Adrenal gland (tissue), 9 donors: ENCODE measurements at regions not wholly inside any gene's neighbourhood (a gene's known extent, or its start where the extent isn't known, plus 50 kb on each side); places are given as distances from the start of the nearest gene placed in this dataset.

Experiments used
- DNase-seq, 7 donors: peaks; one replicate each; pipeline ENCODE4 v3.0.0-alpha.2; 2019 to 2020
- H3K27ac ChIP-seq, 5 donors: fragments of 200-600 bp; sonication (generic) in 4 of 5; 1 replicate in 3 of 5; 2 replicates in 2 of 5; pipeline versions ENCODE4 v1.5.1 to v1.8.0; 2016 to 2020; ENCODE audit warnings: mild to moderate bottlenecking in 1 of 5
- H3K27me3 ChIP-seq: fragments of 200-600 bp; 2 replicates; pipeline ENCODE4 v1.8.0; 2021
- H3K36me3 ChIP-seq, 2 donors: fragments of 200-600 bp; replicated peaks in 1 of 2; 1 replicate in 1 of 2; 2 replicates in 1 of 2; pipeline versions ENCODE4 v1.5.1 to v1.8.0; 2018 to 2022
- H3K4me1 ChIP-seq, 2 donors: fragments of 200-600 bp; replicated peaks in 1 of 2; 1 replicate in 1 of 2; 2 replicates in 1 of 2; pipeline versions ENCODE4 v1.5.1 to v1.8.0; 2018 to 2021
- H3K4me3 ChIP-seq, 4 donors: fragments of 200-600 bp; sonication (generic) in 3 of 4; one replicate each; pipeline ENCODE4 v1.5.1; 2016 to 2018
- H3K9me3 ChIP-seq, 3 donors: fragments of 200-600 bp; sonication (generic) in 1 of 3; replicated peaks in 1 of 3; 1 replicate in 2 of 3; 2 replicates in 1 of 3; pipeline versions ENCODE4 v1.5.1 to v1.8.0; 2016 to 2021
- CTCF ChIP-seq, 6 experiments: fragments of 450-650 bp in 4 of 6; fragments of 200-600 bp in 2 of 6; sonication (generic) in 1 of 6; IDR thresholded peaks; 1 replicate in 5 of 6; 2 replicates in 1 of 6; pipeline versions ENCODE4 v1.5.1 to v1.8.0; 2016 to 2021; ENCODE audit warnings: antibody characterized with exemption in 6 of 6, mild to moderate bottlenecking in 2 of 6, moderate library complexity in 1 of 6
- POLR2A ChIP-seq, 2 donors: fragments of 450-650 bp; IDR thresholded peaks; one replicate each; pipeline ENCODE4 v1.6.1; 2017; ENCODE audit warnings: antibody characterized with exemption in 2 of 2, mild to moderate bottlenecking in 2 of 2, moderate library complexity in 1 of 2
- WGBS, 4 donors: extraction: QIAGEN DNeasy Blood & Tissue Kit in 2 of 4; methylation state at CpG; one replicate each; pipeline versions ENCODE4 v1.1.5 to v1.1.7; 2013 to 2017; 5-methylcytosine and 5-hydroxymethylcytosine counted together
- intact Hi-C, 2 donors: fragments of 100-400 bp; cut with DNase I; formaldehyde crosslinking; loops; one replicate each; pipeline versions ENCODE4 v1.14.1 to v1.15.0; 2022 to 2023
- donor health status: healthy with polysubstance abuse.
- donor health status: Bipolar disorder and iron deficiency.
- donor health status: DM: yes; HTN: yes; CAD: no.
- donor health status: DM: no; HTN: no; CAD: no.
- donor health status: DM: no; HTN: no; CAD: no.

GRCh38 chr5:117102591-117102990 is 528.0 kb upstream of the SEMA6A start:
- no peak overlapping the region for H3K4me3 ChIP-seq
- no peaks in the 10 kb centered on the region for H3K4me1 ChIP-seq
- intact Hi-C loops = no loop called here
- H3K9me3 ChIP-seq = no peaks in the 10 kb centered on the region
- no peak overlapping the region for H3K27ac ChIP-seq
- H3K27me3 ChIP-seq = no peaks in the 10 kb centered on the region
- no peak for TF ChIP-seq POLR2A (IDR thresholded peaks at IDR 0.05)
- no peak for TF ChIP-seq CTCF (IDR thresholded peaks at IDR 0.05)
- DNase-seq = no peak
- no peaks in the 10 kb centered on the region for H3K36me3 ChIP-seq

- no peaks in the 10 kb centered on the region for H3K9me3 ChIP-seq
- no peak overlapping the region for H3K4me3 ChIP-seq
- no peak overlapping the region for H3K27ac ChIP-seq
- 75 to 98% (median 90%) methylated on average over 1 of the region's 1 CpG for WGBS, 4 donors
- TF ChIP-seq POLR2A (IDR thresholded peaks at IDR 0.05) (no peak), CTCF (IDR thresholded peaks at IDR 0.05) (no peak)
- intact Hi-C loops = no loop called here
- DNase-seq = no peak
- H3K36me3 ChIP-seq = no peaks in the 10 kb centered on the region
- H3K27me3 ChIP-seq = no peaks in the 10 kb centered on the region
- no peaks in the 10 kb centered on the region for H3K4me1 ChIP-seq
These were observed 525.6 kb upstream of the SEMA6A start for GRCh38 chr5:117100176-117100575.

- no peaks in the 10 kb centered on the region for H3K36me3 ChIP-seq
- no peaks in the 10 kb centered on the region for H3K9me3 ChIP-seq
- intact Hi-C loops = no loop called here
- TF ChIP-seq POLR2A (IDR thresholded peaks at IDR 0.05) (no peak), CTCF (IDR thresholded peaks at IDR 0.05) (no peak)
- H3K27me3 ChIP-seq = no peaks in the 10 kb centered on the region
- no peak overlapping the region for H3K4me3 ChIP-seq
- WGBS, 4 donors = 63 to 81% (median 72%) methylated on average over 3 of the region's 3 CpGs
- H3K4me1 ChIP-seq = no peaks in the 10 kb centered on the region
- H3K27ac ChIP-seq = no peak overlapping the region
- DNase-seq = no peak
These were observed 523.5 kb upstream of the SEMA6A start for GRCh38 chr5:117098094-117098493.

GRCh38 chr5:117095346-117096332 is 521.0 kb upstream of the SEMA6A start:
- 72 to 80% (median 76%) methylated on average over 10 of the region's 10 CpGs for WGBS, 4 donors
- Histone ChIP-seq H3K27me3 (no peaks in the 10 kb centered on the region), H3K4me3 (no peak overlapping the region), H3K36me3 (no peaks in the 10 kb centered on the region), H3K4me1 (no peaks in the 10 kb centered on the region), H3K9me3 (no peaks in the 10 kb centered on the region), H3K27ac (no peak overlapping the region)
- intact Hi-C loops = no loop called here
- no peak for DNase-seq
- no peak for TF ChIP-seq POLR2A (IDR thresholded peaks at IDR 0.05)
- TF ChIP-seq CTCF (IDR thresholded peaks at IDR 0.05) = no peak
